Astrocyte of the cerebellum (primary cell): ENCODE measurements at regions not wholly inside any gene's neighbourhood (a gene's known extent, or its start where the extent isn't known, plus 50 kb on each side); places are given as distances from the start of the nearest gene placed in this dataset.
"Not testable (repeated sequence)": the region's sequence is repeated elsewhere in the genome, so short reads cannot be mapped to it uniquely, and the experiment has no call there.

Source experiments
- DNase-seq: peaks from one replicate; pipeline ENCODE4 v3.0.0-alpha.2; 2011; ENCODE audit warnings: low read depth
- H3K4me3 ChIP-seq: 2 replicates; pipeline ENCODE4 v1.5.1; 2011; ENCODE audit warnings: mild to moderate bottlenecking, low read depth, low read length, moderate library complexity
- CTCF ChIP-seq: IDR thresholded peaks from 2 replicates; pipeline ENCODE4 v1.5.1; 2012; ENCODE audit warnings: low read length, low read depth, moderate library complexity, mild to moderate bottlenecking; ENCODE audit errors: missing control alignments
- in situ Hi-C: cut with HindIII; loops from 2 replicates; pipeline ENCODE4 v1.10.0; 2017; ENCODE audit warnings: low sequenced_read_pairs

GRCh38 chr3:22399566-22399965, 648.6 kb upstream of the ZNF385D start:
- TF ChIP-seq CTCF: no peak
- in situ Hi-C loops: no loop called here
- H3K4me3 ChIP-seq: no peak overlapping the region
- no peak for DNase-seq

- DNase-seq: no peak
- in situ Hi-C loops: no loop called here
- no peak for TF ChIP-seq CTCF
- no peak overlapping the region for H3K4me3 ChIP-seq
These were observed 650.5 kb upstream of the ZNF385D start for GRCh38 chr3:22401499-22401898.

GRCh38 chr3:22414239-22414638, 663.2 kb upstream of the ZNF385D start:
- no peak overlapping the region for H3K4me3 ChIP-seq
- DNase-seq: no peak
- in situ Hi-C loops: no loop called here
- no peak for TF ChIP-seq CTCF

GRCh38 chr3:22416838-22417446, 665.9 kb upstream of the ZNF385D start:
- DNase-seq, in situ Hi-C loops, H3K4me3 ChIP-seq: not testable (repeated sequence)

- no peak for DNase-seq
- H3K4me3 ChIP-seq: no peak overlapping the region
- TF ChIP-seq CTCF: no peak
- in situ Hi-C loops: no loop called here
These were observed 668.3 kb upstream of the ZNF385D start for GRCh38 chr3:22419261-22419660.

- no peak for DNase-seq
- in situ Hi-C loops: no loop called here
- TF ChIP-seq CTCF: no peak
- no peak overlapping the region for H3K4me3 ChIP-seq
These were observed 670.6 kb upstream of the ZNF385D start for GRCh38 chr3:22421589-22421988.

GRCh38 chr3:22431334-22431733, 680.3 kb upstream of the ZNF385D start:
- TF ChIP-seq CTCF: no peak
- in situ Hi-C loops: no loop called here
- no peak for DNase-seq
- H3K4me3 ChIP-seq: no peak overlapping the region
